H1 (cell line): ENCODE measurements at regions not wholly inside any gene's neighbourhood (a gene's known extent, or its start where the extent isn't known, plus 50 kb on each side); places are given as distances from the start of the nearest gene placed in this dataset.
"Not testable (repeated sequence)": the region's sequence is repeated elsewhere in the genome, so short reads cannot be mapped to it uniquely, and the experiment has no call there.

ENCODE experiments used
- BCL11A ChIP-seq, 2 experiments: IDR thresholded peaks; one replicate each; pipeline ENCODE4 v1.6.1; 2011; ENCODE audit warnings: low read depth in 2 of 2, low read length in 2 of 2, mild to moderate bottlenecking in 2 of 2
- CHD1 ChIP-seq: IDR thresholded peaks from 2 replicates; pipeline ENCODE4 v1.6.1; 2012; ENCODE audit warnings: low read depth, low read length, improper control_type of control experiment
- CHD2 ChIP-seq: IDR thresholded peaks from 2 replicates; pipeline ENCODE4 v1.6.1; 2012; ENCODE audit warnings: low read length, improper control_type of control experiment
- CREB1 ChIP-seq: IDR thresholded peaks from 2 replicates; pipeline ENCODE4 v1.6.1; 2012; ENCODE audit warnings: inconsistent platforms
- EZH2 ChIP-seq: fragments of 200-600 bp; sonication (generic); IDR thresholded peaks from 2 replicates; pipeline ENCODE4 v1.7.1; 2012; ENCODE audit warnings: low read depth, mild to moderate bottlenecking, moderate library complexity, low read length, inconsistent platforms; ENCODE audit not compliant: severe bottlenecking
- GTF2F1 ChIP-seq: IDR thresholded peaks from 2 replicates; pipeline ENCODE4 v1.6.1; 2012; ENCODE audit warnings: low read depth, low read length, improper control_type of control experiment, borderline replicate concordance
- JUND ChIP-seq: IDR thresholded peaks from 2 replicates; pipeline ENCODE4 v1.6.1; 2011; ENCODE audit warnings: mild to moderate bottlenecking, improper control_type of control experiment, low read length
- PHF8 ChIP-seq: fragments of 200-600 bp; sonication (generic); conservative IDR thresholded peaks from 2 replicates; pipeline ENCODE4 v1.7.1; 2012; ENCODE audit warnings: low read depth, mild to moderate bottlenecking, inconsistent platforms, low read length, moderate library complexity
- POLR2A ChIP-seq, 2 experiments: IDR thresholded peaks; 1 replicate in 1 of 2; 2 replicates in 1 of 2; pipeline ENCODE4 v1.6.1; 2011; ENCODE audit warnings: low read depth in 2 of 2, low read length in 2 of 2, mild to moderate bottlenecking in 2 of 2; ENCODE audit errors: control extremely low read depth in 1 of 2
- RAD21 ChIP-seq, 2 experiments: IDR thresholded peaks in 1 of 2; conservative IDR thresholded peaks in 1 of 2; 2 replicates each; pipeline ENCODE4 v1.6.1; 2011; ENCODE audit warnings: low read depth in 2 of 2, low read length in 2 of 2, improper control_type of control experiment in 1 of 2, inconsistent platforms in 1 of 2, mild to moderate bottlenecking in 1 of 2, moderate library complexity in 1 of 2
- RNF2 ChIP-seq: fragments of 200-900, 300-1000 bp; sonication (generic); IDR thresholded peaks from 2 replicates; pipeline ENCODE4 v1.7.1; 2016; ENCODE audit warnings: borderline replicate concordance, low read depth, mild to moderate bottlenecking, antibody characterized with exemption, low read length; ENCODE audit not compliant: poor library complexity, severe bottlenecking; ENCODE audit errors: missing control alignments
- YY1 ChIP-seq: IDR thresholded peaks from 2 replicates; pipeline ENCODE4 v1.6.1; 2011; ENCODE audit warnings: low read depth, mild to moderate bottlenecking, low read length
- TF ChIP-seq, protein P1 (sequence below): IDR thresholded peaks from 2 replicates; pipeline ENCODE4 v1.6.1; 2011; ENCODE audit warnings: low read depth, mild to moderate bottlenecking, low read length; ENCODE audit not compliant: insufficient read depth
- TF ChIP-seq, protein P2 (sequence below), 3 experiments: IDR thresholded peaks; 1 replicate in 2 of 3; 2 replicates in 1 of 3; pipeline versions ENCODE4 v1.5.1 to v1.6.1; 2011; ENCODE audit warnings: low read length in 3 of 3, mild to moderate bottlenecking in 3 of 3, inconsistent platforms in 2 of 3, low read depth in 1 of 3, moderate library complexity in 1 of 3; ENCODE audit not compliant: insufficient read depth in 1 of 3; ENCODE audit errors: control extremely low read depth in 1 of 3

DNA sequence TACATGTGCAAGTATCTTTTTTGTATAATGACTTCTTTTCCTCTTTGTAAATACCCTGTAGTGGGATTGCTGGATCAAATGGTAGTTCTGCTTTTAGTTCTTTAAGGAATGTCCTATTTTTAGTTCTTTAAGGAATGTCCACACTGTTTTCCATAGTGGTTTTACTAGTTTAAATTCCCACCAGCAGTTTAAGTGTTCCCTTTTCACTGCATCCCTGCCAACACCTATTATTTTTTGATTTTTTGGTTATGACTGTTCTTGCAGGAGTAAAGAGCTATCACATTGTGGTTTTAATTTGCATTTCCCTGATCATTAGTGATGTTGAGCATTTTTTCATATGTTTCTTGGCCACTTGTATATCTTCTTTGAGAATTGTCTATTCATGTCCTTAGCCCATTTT is 164.4 kb downstream of the RND3 start:
- not testable (repeated sequence) for TF ChIP-seq YY1; EZH2; POLR2A (IDR thresholded peaks at IDR 0.05; ENCODE audit: control extremely low read depth in 1 of 2, low read depth in 2 of 2, low read length in 2 of 2); RAD21 (IDR thresholded peaks at IDR 0.05 in 1 of 2, conservative IDR thresholded peaks at IDR 0.05 in 1 of 2; ENCODE audit: low read depth in 2 of 2, low read length in 2 of 2); GTF2F1; BCL11A (IDR thresholded peaks at IDR 0.05; ENCODE audit: low read depth in 2 of 2, low read length in 2 of 2); JUND; CHD2; CHD1; PHF8; CREB1; RNF2
- TF ChIP-seq, protein P1, sequence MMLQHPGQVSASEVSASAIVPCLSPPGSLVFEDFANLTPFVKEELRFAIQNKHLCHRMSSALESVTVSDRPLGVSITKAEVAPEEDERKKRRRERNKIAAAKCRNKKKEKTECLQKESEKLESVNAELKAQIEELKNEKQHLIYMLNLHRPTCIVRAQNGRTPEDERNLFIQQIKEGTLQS: not testable (repeated sequence)
- TF ChIP-seq, protein P2, sequence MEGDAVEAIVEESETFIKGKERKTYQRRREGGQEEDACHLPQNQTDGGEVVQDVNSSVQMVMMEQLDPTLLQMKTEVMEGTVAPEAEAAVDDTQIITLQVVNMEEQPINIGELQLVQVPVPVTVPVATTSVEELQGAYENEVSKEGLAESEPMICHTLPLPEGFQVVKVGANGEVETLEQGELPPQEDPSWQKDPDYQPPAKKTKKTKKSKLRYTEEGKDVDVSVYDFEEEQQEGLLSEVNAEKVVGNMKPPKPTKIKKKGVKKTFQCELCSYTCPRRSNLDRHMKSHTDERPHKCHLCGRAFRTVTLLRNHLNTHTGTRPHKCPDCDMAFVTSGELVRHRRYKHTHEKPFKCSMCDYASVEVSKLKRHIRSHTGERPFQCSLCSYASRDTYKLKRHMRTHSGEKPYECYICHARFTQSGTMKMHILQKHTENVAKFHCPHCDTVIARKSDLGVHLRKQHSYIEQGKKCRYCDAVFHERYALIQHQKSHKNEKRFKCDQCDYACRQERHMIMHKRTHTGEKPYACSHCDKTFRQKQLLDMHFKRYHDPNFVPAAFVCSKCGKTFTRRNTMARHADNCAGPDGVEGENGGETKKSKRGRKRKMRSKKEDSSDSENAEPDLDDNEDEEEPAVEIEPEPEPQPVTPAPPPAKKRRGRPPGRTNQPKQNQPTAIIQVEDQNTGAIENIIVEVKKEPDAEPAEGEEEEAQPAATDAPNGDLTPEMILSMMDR (IDR thresholded peaks at IDR 0.05; ENCODE audit: control extremely low read depth in 1 of 3, insufficient read depth in 1 of 3, low read depth in 1 of 3, low read length in 3 of 3): not testable (repeated sequence)
